ENCODE measurements at regions not wholly inside any gene's neighbourhood (a gene's known extent, or its start where the extent isn't known, plus 50 kb on each side); places are given as distances from the start of the nearest gene placed in this dataset.
"Not testable (repeated sequence)": the region's sequence is repeated elsewhere in the genome, so short reads cannot be mapped to it uniquely, and the experiment has no call there.

DNA sequence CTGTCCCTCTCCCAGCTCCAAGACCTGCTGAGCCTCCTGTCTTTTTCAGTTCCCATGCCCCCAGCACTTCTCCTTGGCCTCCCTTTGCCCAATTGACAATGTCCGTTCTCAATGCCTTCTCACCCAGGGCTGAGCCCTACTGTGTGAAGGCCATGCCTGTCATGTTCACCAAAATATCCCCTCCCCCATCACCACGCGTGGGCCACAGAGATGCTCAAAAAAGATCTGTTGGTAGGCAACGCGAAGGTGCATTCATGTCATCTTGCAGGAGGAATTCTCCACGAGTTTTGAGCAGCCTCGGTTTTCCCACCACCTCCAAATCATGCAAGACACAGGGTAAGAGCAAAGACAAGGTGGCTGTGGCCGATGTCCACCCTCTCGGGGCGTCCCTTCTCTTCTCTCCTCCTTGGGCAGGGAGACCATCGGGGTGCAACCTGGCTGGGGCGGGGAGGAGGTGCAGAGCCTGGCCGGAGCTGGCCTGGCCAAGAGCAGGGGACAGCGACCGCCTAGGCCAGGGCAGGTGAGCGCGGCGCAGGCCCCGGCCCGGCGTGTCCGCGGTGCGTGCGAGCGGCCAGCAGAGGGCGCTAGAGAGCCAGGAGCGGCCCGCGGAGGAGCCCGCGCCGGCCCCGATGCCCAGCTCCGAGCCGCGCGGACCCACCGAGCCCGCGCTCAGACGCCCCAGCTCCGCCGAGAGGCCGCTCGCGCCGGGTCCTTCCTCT lies 56.3 kb upstream of the KRTAP5-11 start:
- not testable (repeated sequence) for H3K4me1 ChIP-seq (ENCODE audit: control insufficient read depth, insufficient read depth, low read length); H3K27ac ChIP-seq (ENCODE audit: low read length); H3K27me3 ChIP-seq (ENCODE audit: control insufficient read depth, insufficient read depth, low read length); H3K9me3 ChIP-seq (ENCODE audit: control insufficient read depth, low read depth, low read length); H3K36me3 ChIP-seq (ENCODE audit: control insufficient read depth, insufficient read depth, low read length)
- DNase-seq = peak; percentile 37 to 63
- WGBS (ENCODE audit: insufficient coverage, low lambda C conversion rate) = no CpG with 5 or more reads among the region's 48 CpGs
- H3K4me3 ChIP-seq (ENCODE audit: low read length) = peak overlapping the region; percentile 59

DNA sequence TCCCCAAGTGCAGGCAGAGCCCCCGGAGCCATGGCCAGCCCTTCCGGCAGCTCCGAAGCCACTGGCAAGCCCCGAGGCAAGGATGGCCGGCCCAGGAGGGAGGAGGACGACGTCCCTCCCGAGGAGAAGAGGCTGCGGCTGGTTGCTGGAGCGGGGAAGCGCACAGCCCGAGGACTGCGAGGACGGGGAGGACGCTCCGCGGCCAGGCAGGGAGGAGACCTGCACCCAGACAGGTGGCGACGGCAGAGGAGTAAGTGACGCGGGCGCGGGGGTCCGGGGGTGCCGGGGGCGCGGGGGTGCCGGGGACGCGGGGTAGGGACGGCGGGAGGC lies 56.8 kb upstream of the KRTAP5-11 start:
- H3K4me3 ChIP-seq (ENCODE audit: low read length) = peak overlapping the region; percentile 59
- H3K27me3 ChIP-seq (ENCODE audit: control insufficient read depth, insufficient read depth, low read length); H3K9me3 ChIP-seq (ENCODE audit: control insufficient read depth, low read depth, low read length); H3K4me1 ChIP-seq (ENCODE audit: control insufficient read depth, insufficient read depth, low read length); H3K27ac ChIP-seq (ENCODE audit: low read length); H3K36me3 ChIP-seq (ENCODE audit: control insufficient read depth, insufficient read depth, low read length): not testable (repeated sequence)
- no CpG with 5 or more reads among the region's 32 CpGs for WGBS (ENCODE audit: insufficient coverage, low lambda C conversion rate)
- DNase-seq = peak in 1 of 2 donors; percentile 48

DNA sequence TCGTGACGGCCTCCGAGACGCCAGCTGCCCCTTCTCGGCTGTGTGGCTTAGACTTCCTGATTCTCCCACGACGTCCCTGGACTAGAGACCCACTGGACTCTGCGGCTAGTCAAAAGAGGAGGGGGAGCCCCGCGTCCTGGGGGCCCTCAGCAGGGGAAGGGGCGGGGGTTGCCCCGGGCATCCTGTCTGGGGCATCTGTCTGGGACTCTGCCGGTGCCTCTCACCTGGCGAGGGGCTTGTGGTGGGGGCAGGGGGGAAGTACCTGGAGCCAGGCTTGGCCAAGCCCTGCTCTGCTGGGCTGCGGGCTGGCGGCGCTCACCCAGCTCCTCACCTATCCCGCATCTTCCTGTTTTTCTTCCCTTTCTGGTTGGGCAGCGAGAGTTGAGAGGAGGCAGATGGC lies 57.2 kb upstream of the KRTAP5-11 start:
- not testable (repeated sequence) for H3K4me1 ChIP-seq (ENCODE audit: control insufficient read depth, insufficient read depth, low read length); H3K27ac ChIP-seq (ENCODE audit: low read length); H3K36me3 ChIP-seq (ENCODE audit: control insufficient read depth, insufficient read depth, low read length); H3K9me3 ChIP-seq (ENCODE audit: control insufficient read depth, low read depth, low read length); H3K27me3 ChIP-seq (ENCODE audit: control insufficient read depth, insufficient read depth, low read length)
- peak in 1 of 2 donors; percentile 39 for DNase-seq
- WGBS (ENCODE audit: insufficient coverage, low lambda C conversion rate) = no CpG with 5 or more reads among the region's 19 CpGs
- H3K4me3 ChIP-seq (ENCODE audit: low read length) = peak overlapping the region; percentile 59

DNA sequence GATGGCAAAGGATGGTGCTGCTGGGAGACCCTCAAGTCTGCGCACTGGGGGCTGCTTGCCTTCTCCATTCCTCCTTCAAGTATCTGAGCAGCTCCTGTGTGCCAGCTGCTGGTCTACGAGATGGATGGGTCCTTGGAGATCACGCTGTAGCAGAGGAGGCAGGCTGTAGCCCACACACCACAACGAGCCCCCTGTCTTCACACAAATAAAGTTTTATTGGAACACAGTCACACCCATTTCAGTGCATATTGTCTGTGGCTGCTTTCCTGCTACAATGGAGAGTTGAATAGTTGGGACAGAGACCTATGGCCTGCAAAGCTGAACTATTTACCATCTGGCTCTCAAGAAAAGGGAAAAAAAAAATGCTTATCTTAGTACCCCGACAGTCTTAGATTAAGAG lies 64.4 kb upstream of the KRTAP5-11 start:
- H3K4me1 ChIP-seq (ENCODE audit: control insufficient read depth, insufficient read depth, low read length); H3K36me3 ChIP-seq (ENCODE audit: control insufficient read depth, insufficient read depth, low read length); H3K9me3 ChIP-seq (ENCODE audit: control insufficient read depth, low read depth, low read length); H3K27me3 ChIP-seq (ENCODE audit: control insufficient read depth, insufficient read depth, low read length); H3K4me3 ChIP-seq (ENCODE audit: low read length): not testable (repeated sequence)
- no CpG with 5 or more reads among the region's 5 CpGs for WGBS (ENCODE audit: insufficient coverage, low lambda C conversion rate)
- DNase-seq = peak in 1 of 2 donors; percentile 46
- H3K27ac ChIP-seq (ENCODE audit: low read length) = peak overlapping the region; percentile 16

DNA sequence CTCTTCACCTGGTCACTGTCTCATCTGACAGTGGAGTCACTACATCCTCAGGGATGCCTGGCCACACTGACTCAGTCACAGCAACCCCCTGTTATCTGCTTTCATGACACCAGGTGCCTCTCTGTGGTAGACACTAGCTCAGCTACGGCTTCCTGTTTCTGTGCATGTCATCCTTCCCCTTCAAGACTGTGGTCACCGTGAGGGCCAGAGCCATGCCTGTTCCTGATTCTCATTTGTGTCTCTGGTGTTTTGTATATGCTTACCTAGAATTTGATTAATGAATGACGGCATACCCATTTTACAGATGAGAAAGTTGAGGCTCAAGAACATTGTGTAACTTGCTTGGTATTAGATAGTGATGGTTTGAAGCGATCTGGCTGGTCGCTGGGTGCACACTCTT lies 70.3 kb upstream of the KRTAP5-11 start:
- DNase-seq; H3K9me3 ChIP-seq (ENCODE audit: control insufficient read depth, low read depth, low read length); H3K4me1 ChIP-seq (ENCODE audit: control insufficient read depth, insufficient read depth, low read length); H3K36me3 ChIP-seq (ENCODE audit: control insufficient read depth, insufficient read depth, low read length); H3K27me3 ChIP-seq (ENCODE audit: control insufficient read depth, insufficient read depth, low read length); H3K4me3 ChIP-seq (ENCODE audit: low read length); H3K27ac ChIP-seq (ENCODE audit: low read length): not testable (repeated sequence)
- no CpG with 5 or more reads among the region's 5 CpGs for WGBS (ENCODE audit: insufficient coverage, low lambda C conversion rate)

DNA sequence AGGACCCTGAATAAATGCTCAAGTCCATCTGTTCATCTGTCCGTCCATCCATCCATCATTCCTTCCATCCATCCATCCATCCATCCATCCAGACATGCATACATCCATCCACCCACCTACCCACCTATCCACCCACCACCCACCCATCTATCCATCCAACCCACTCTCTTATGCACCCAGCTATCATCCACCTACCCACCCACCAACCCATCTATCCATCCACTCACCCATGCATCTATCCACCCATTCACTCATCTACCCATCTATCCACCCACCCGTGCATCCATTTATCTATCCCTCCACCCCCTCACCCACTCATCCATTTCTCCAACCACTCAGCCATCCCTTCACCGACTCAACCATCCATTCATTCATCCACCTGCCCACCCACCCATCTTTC lies 71.7 kb upstream of the KRTAP5-11 start:
- not testable (repeated sequence) for H3K27ac ChIP-seq (ENCODE audit: low read length); H3K36me3 ChIP-seq (ENCODE audit: control insufficient read depth, insufficient read depth, low read length); H3K4me1 ChIP-seq (ENCODE audit: control insufficient read depth, insufficient read depth, low read length); DNase-seq; H3K9me3 ChIP-seq (ENCODE audit: control insufficient read depth, low read depth, low read length); H3K4me3 ChIP-seq (ENCODE audit: low read length); H3K27me3 ChIP-seq (ENCODE audit: control insufficient read depth, insufficient read depth, low read length)
- WGBS (ENCODE audit: insufficient coverage, low lambda C conversion rate) = 100% methylated on average over 1 of the region's 3 CpGs

DNA sequence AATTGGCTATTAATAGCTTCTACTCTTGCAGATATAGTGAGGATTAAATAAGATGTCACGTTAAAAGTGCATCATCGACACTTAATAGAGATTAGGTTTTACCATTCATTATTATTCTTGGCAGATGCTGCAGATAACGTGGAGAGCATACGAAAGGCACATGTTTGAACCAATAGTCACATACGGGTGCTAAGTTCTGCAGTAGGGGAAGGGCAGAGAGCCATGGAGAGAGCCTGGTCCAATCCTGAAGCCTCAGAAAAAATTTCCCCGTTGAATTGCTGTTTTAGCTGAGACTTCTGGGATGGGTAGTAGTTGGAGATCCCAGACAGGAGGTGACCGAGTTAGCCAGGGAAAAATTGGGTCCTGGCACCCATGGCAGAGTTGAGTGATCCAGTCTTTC lies 72.4 kb upstream of the KRTAP5-11 start:
- H3K27ac ChIP-seq (ENCODE audit: low read length); H3K4me1 ChIP-seq (ENCODE audit: control insufficient read depth, insufficient read depth, low read length); H3K4me3 ChIP-seq (ENCODE audit: low read length); H3K27me3 ChIP-seq (ENCODE audit: control insufficient read depth, insufficient read depth, low read length); DNase-seq; H3K36me3 ChIP-seq (ENCODE audit: control insufficient read depth, insufficient read depth, low read length); H3K9me3 ChIP-seq (ENCODE audit: control insufficient read depth, low read depth, low read length): not testable (repeated sequence)
- WGBS (ENCODE audit: insufficient coverage, low lambda C conversion rate) = no CpG with 5 or more reads among the region's 7 CpGs

DNA sequence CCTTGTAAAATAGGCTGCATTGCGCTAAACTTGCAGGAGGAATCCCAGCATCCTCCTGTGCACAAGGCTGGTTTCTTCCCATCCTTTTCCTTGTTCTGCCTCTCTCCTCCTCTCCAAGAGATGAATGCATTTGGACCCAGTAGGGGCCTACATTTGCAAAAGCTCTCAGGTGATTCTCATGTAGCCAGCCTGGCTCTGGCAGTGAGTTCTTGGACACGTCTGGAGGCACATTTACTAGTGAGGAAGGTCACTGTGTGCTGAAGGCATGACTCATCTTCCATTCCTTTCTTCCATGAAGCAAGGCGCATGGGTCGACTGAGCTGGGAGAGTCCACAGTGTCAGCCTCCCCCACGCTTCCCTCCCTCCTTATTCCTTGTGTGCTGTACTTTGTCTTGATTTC lies 73.8 kb upstream of the KRTAP5-11 start:
- not testable (repeated sequence) for H3K9me3 ChIP-seq (ENCODE audit: control insufficient read depth, low read depth, low read length); H3K36me3 ChIP-seq (ENCODE audit: control insufficient read depth, insufficient read depth, low read length); H3K4me3 ChIP-seq (ENCODE audit: low read length); H3K4me1 ChIP-seq (ENCODE audit: control insufficient read depth, insufficient read depth, low read length); H3K27ac ChIP-seq (ENCODE audit: low read length); H3K27me3 ChIP-seq (ENCODE audit: control insufficient read depth, insufficient read depth, low read length)
- DNase-seq = peak; percentile 17 to 44
- WGBS (ENCODE audit: insufficient coverage, low lambda C conversion rate) = no CpG with 5 or more reads among the region's 5 CpGs

DNA sequence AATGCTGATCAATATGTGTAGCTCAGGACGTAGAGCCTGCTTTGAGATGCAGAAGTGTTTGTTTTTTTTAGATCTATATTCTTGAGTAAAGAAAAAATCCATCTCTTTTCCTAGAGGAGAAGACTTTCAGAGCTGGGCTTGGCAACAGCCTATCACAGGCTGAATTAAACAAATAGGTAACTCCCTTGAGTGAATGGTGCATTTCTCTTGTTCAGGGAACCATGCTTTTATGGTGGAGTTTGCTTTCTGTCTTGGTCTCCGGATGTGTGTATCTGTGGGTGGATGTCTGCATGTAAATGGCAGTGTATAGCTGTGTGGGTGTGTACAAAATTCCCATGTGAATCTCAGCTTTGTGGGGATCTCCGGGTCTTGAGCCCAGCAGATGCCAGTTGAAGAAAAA lies 82.3 kb upstream of the KRTAP5-11 start:
- not testable (repeated sequence) for H3K4me1 ChIP-seq (ENCODE audit: control insufficient read depth, insufficient read depth, low read length); H3K27me3 ChIP-seq (ENCODE audit: control insufficient read depth, insufficient read depth, low read length); H3K27ac ChIP-seq (ENCODE audit: low read length); H3K4me3 ChIP-seq (ENCODE audit: low read length); DNase-seq; H3K36me3 ChIP-seq (ENCODE audit: control insufficient read depth, insufficient read depth, low read length); H3K9me3 ChIP-seq (ENCODE audit: control insufficient read depth, low read depth, low read length)
- no CpG with 5 or more reads among the region's 3 CpGs for WGBS (ENCODE audit: insufficient coverage, low lambda C conversion rate)

DNA sequence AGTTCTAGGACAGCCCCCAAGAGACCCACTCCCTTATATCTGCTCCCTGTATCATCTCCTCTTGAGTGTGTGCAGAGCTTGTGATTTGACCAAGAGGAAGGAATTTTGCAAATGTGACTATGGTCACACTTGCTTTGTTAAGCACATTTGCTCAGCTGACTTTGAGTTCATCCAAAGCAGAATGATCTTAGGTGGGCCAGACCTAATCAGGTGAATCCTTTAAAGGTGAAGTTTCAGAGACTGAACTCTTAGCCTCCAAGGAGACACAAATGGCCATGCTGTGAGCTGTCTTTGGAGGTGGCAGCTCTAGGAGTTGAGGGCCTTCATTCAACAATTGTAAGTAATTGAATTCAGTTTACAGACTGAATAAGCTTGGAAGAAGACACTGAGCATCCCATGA lies 115.4 kb upstream of the KRTAP5-11 start:
- not testable (repeated sequence) for DNase-seq; H3K27ac ChIP-seq (ENCODE audit: low read length); H3K9me3 ChIP-seq (ENCODE audit: control insufficient read depth, low read depth, low read length); H3K27me3 ChIP-seq (ENCODE audit: control insufficient read depth, insufficient read depth, low read length); H3K4me3 ChIP-seq (ENCODE audit: low read length); H3K36me3 ChIP-seq (ENCODE audit: control insufficient read depth, insufficient read depth, low read length); H3K4me1 ChIP-seq (ENCODE audit: control insufficient read depth, insufficient read depth, low read length)

DNA sequence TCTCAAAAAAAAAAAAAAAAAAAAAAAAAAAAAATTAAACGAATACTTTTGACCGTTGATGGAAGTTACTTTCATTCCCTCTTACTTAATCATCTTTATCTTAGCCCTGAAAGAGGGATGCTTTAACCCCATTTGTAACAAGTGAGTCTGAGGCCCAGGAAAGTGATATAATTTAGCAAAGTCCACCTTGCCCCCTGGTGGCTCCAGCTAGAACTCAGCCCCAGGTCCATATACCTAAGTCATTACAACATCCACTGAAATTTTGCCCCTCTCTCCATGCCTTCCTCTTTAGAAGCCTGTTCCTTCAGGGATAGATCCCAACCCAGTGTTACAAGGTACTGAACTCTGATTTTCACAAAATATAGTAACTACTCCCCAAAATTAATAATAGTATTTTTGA lies 116.3 kb upstream of the KRTAP5-11 start:
- H3K27me3 ChIP-seq (ENCODE audit: control insufficient read depth, insufficient read depth, low read length); H3K9me3 ChIP-seq (ENCODE audit: control insufficient read depth, low read depth, low read length); H3K4me1 ChIP-seq (ENCODE audit: control insufficient read depth, insufficient read depth, low read length); H3K36me3 ChIP-seq (ENCODE audit: control insufficient read depth, insufficient read depth, low read length); H3K4me3 ChIP-seq (ENCODE audit: low read length); H3K27ac ChIP-seq (ENCODE audit: low read length): not testable (repeated sequence)
- WGBS (ENCODE audit: insufficient coverage, low lambda C conversion rate) = no CpG with 5 or more reads among the region's 2 CpGs
- peak in 1 of 2 donors; percentile 34 for DNase-seq
